OCI-LY1 (cell line): ENCODE measurements at regions not wholly inside any gene's neighbourhood (a gene's known extent, or its start where the extent isn't known, plus 50 kb on each side); places are given as distances from the start of the nearest gene placed in this dataset.

Source experiments
- H2AFZ ChIP-seq: fragments of 200-600 bp; sonication (generic), shearing (Covaris generic); 2 replicates; pipeline ENCODE4 v1.6.0; 2014; ENCODE audit warnings: antibody characterized with exemption, mild to moderate bottlenecking, low read length
- H3F3A ChIP-seq: fragments of 200-600 bp; sonication (generic), shearing (Covaris generic); 2 replicates; pipeline ENCODE4 v1.6.0; 2014; ENCODE audit warnings: mild to moderate bottlenecking, antibody characterized with exemption, low read length, moderate library complexity; ENCODE audit not compliant: insufficient read depth
- H3K27ac ChIP-seq: fragments of 200-600 bp; sonication (generic); 2 replicates; pipeline ENCODE4 v1.5.1; 2014; ENCODE audit warnings: low read length, mixed run types, mild to moderate bottlenecking, low read depth; ENCODE audit not compliant: poor library complexity, severe bottlenecking
- H3K27me3 ChIP-seq: fragments of 200-600 bp; sonication (generic); 2 replicates; pipeline ENCODE4 v1.6.0; 2014; ENCODE audit warnings: antibody characterized with exemption, mild to moderate bottlenecking, low read length, moderate library complexity; ENCODE audit not compliant: insufficient read depth
- H3K36me3 ChIP-seq: fragments of 200-600 bp; sonication (generic); 2 replicates; pipeline ENCODE4 v1.6.1; 2014; ENCODE audit warnings: mild to moderate bottlenecking, antibody characterized with exemption, low read length, moderate library complexity, mixed read lengths; ENCODE audit not compliant: insufficient read depth
- H3K4me1 ChIP-seq: fragments of 200-600 bp; sonication (generic); 2 replicates; pipeline ENCODE4 v1.5.1; 2014; ENCODE audit warnings: mild to moderate bottlenecking, low read length, moderate library complexity; ENCODE audit not compliant: insufficient read depth, severe bottlenecking
- H3K4me2 ChIP-seq: fragments of 200-600 bp; sonication (generic), shearing (Covaris generic); 2 replicates; pipeline ENCODE4 v1.6.1; 2014; ENCODE audit warnings: low read length
- H3K4me3 ChIP-seq: fragments of 200-600 bp; sonication (generic); 2 replicates; pipeline ENCODE4 v1.5.1; 2014; ENCODE audit warnings: low read length, low read depth, mild to moderate bottlenecking, mixed read lengths; ENCODE audit not compliant: poor library complexity, severe bottlenecking
- H3K79me2 ChIP-seq: fragments of 200-600 bp; shearing (Covaris generic); 2 replicates; pipeline ENCODE4 v1.6.1; 2016; ENCODE audit warnings: mixed run types, low read length, mixed read lengths; ENCODE audit not compliant: insufficient read depth
- H3K9ac ChIP-seq: fragments of 200-600 bp; sonication (generic), shearing (Covaris generic); 2 replicates; pipeline ENCODE4 v1.6.1; 2014; ENCODE audit warnings: mild to moderate bottlenecking, low read length, mixed read lengths
- H3K9me2 ChIP-seq: fragments of 200-600 bp; sonication (generic), shearing (Covaris generic); 2 replicates; pipeline ENCODE4 v1.6.1; 2014; ENCODE audit warnings: low read depth, mild to moderate bottlenecking, low read length, mixed read lengths
- H3K9me3 ChIP-seq: fragments of 200-600 bp; shearing (Covaris generic); 2 replicates; pipeline ENCODE4 v1.6.1; 2014; ENCODE audit warnings: low read length, mixed read lengths
- H4K20me1 ChIP-seq: fragments of 200-600 bp; sonication (generic), shearing (Covaris generic); 2 replicates; pipeline ENCODE4 v1.6.0; 2016; ENCODE audit warnings: mild to moderate bottlenecking, low read length; ENCODE audit not compliant: insufficient read depth
- EZH2 ChIP-seq: fragments of 200-600 bp; sonication (generic), shearing (Covaris generic); IDR thresholded peaks from 2 replicates; pipeline ENCODE4 v1.8.0; 2017; ENCODE audit warnings: borderline replicate concordance, mixed run types, mild to moderate bottlenecking, antibody characterized with exemption, low read length, moderate library complexity, mixed read lengths
- TF ChIP-seq, protein P1 (sequence below): fragments of 200-600 bp; sonication (generic), shearing (Covaris generic); IDR thresholded peaks from 2 replicates; pipeline ENCODE4 v1.5.1; 2017; ENCODE audit warnings: mild to moderate bottlenecking, antibody characterized with exemption, low read length, moderate library complexity, mixed read lengths

DNA sequence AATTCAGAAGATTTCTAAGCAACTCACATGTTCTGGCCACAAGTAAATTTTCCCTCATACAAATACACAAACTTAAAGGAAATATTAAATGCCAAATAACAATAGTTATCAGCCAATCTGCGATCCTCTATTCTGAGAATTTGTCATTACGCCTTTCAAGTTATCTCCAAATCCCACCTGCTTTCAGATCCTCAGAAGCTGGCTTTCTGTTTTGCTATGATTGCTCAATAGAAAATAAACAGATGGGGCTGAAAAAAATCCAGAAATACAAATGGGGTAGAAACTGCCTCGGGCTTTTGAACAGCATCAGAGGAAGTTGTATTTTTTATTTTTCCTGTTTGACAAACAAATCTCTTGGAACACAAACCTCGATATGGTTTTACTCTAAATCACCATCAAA is 74.0 kb upstream of the CNTN4 start:
- Histone ChIP-seq H3K4me3 (no peak overlapping the region), H2AFZ (no peak overlapping the region), H3K4me2 (no peak overlapping the region), H3K9ac (no peak overlapping the region), H3K27ac (no peak overlapping the region), H3K9me2 (no peaks in the 10 kb centered on the region), H3K4me1 (peaks cover 17% of the 10 kb centered on the region), H3K9me3 (no peaks in the 10 kb centered on the region), H4K20me1 (no peaks in the 10 kb centered on the region), H3K27me3 (no peaks in the 10 kb centered on the region), H3F3A (no peaks in the 10 kb centered on the region), H3K79me2 (no peaks in the 10 kb centered on the region), H3K36me3 (no peaks in the 10 kb centered on the region)
- TF ChIP-seq, protein P1, sequence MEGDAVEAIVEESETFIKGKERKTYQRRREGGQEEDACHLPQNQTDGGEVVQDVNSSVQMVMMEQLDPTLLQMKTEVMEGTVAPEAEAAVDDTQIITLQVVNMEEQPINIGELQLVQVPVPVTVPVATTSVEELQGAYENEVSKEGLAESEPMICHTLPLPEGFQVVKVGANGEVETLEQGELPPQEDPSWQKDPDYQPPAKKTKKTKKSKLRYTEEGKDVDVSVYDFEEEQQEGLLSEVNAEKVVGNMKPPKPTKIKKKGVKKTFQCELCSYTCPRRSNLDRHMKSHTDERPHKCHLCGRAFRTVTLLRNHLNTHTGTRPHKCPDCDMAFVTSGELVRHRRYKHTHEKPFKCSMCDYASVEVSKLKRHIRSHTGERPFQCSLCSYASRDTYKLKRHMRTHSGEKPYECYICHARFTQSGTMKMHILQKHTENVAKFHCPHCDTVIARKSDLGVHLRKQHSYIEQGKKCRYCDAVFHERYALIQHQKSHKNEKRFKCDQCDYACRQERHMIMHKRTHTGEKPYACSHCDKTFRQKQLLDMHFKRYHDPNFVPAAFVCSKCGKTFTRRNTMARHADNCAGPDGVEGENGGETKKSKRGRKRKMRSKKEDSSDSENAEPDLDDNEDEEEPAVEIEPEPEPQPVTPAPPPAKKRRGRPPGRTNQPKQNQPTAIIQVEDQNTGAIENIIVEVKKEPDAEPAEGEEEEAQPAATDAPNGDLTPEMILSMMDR = no peak
- no peak for TF ChIP-seq EZH2

GRCh38 chr3:2029559-2029958 is 69.1 kb upstream of the CNTN4 start:
- H3K4me1 ChIP-seq = peaks cover 5% of the 10 kb centered on the region
- H3K27ac ChIP-seq = no peak overlapping the region
- no peak overlapping the region for H3K9ac ChIP-seq
- TF ChIP-seq, protein P1 = no peak
- no peak for TF ChIP-seq EZH2
- no peaks in the 10 kb centered on the region for H3K9me3 ChIP-seq
- H3K4me2 ChIP-seq = no peak overlapping the region
- H3K79me2 ChIP-seq = no peaks in the 10 kb centered on the region
- H3K4me3 ChIP-seq = no peak overlapping the region
- no peaks in the 10 kb centered on the region for H4K20me1 ChIP-seq
- no peaks in the 10 kb centered on the region for H3K36me3 ChIP-seq
- no peaks in the 10 kb centered on the region for H3F3A ChIP-seq
- no peak overlapping the region for H2AFZ ChIP-seq
- H3K27me3 ChIP-seq = no peaks in the 10 kb centered on the region
- H3K9me2 ChIP-seq = no peaks in the 10 kb centered on the region

GRCh38 chr3:2036076-2036475 is 62.6 kb upstream of the CNTN4 start:
- H3K27me3 ChIP-seq = no peaks in the 10 kb centered on the region

More at GRCh38 chr3:2036076-2036475, 62.6 kb upstream of the CNTN4 start:
- TF ChIP-seq, protein P1 = no peak
- TF ChIP-seq EZH2 = no peak
- H3K9me2 ChIP-seq = no peaks in the 10 kb centered on the region
- no peaks in the 10 kb centered on the region for H3K79me2 ChIP-seq
- H3K9me3 ChIP-seq = no peaks in the 10 kb centered on the region
- no peaks in the 10 kb centered on the region for H3K4me1 ChIP-seq
- H3K27ac ChIP-seq = no peak overlapping the region
- H3K36me3 ChIP-seq = no peaks in the 10 kb centered on the region
- H3K4me2 ChIP-seq = no peak overlapping the region
- H3K9ac ChIP-seq = no peak overlapping the region
- H3F3A ChIP-seq = no peaks in the 10 kb centered on the region
- H4K20me1 ChIP-seq = no peaks in the 10 kb centered on the region
- H2AFZ ChIP-seq = no peak overlapping the region
- no peak overlapping the region for H3K4me3 ChIP-seq
